MM.1S (cell line): ENCODE measurements at regions not wholly inside any gene's neighbourhood (a gene's known extent, or its start where the extent isn't known, plus 50 kb on each side); places are given as distances from the start of the nearest gene placed in this dataset.

Source experiments
- DNase-seq: peaks from one replicate; pipeline ENCODE4 v3.0.0-alpha.2; 2015
- H2AFZ ChIP-seq: fragments of 300-600 bp; sonication (generic); 2 replicates; pipeline ENCODE4 v1.6.0; 2016; ENCODE audit warnings: antibody characterized with exemption, low read length
- H3F3A ChIP-seq: fragments of 300-600 bp; sonication (generic); 2 replicates; pipeline ENCODE4 v1.6.1; 2016; ENCODE audit warnings: mild to moderate bottlenecking, antibody characterized with exemption, low read length, moderate library complexity, mixed read lengths; ENCODE audit not compliant: insufficient read depth
- H3K27ac ChIP-seq: fragments of 300-600 bp; sonication (generic); 2 replicates; pipeline ENCODE4 v1.5.1; 2016; ENCODE audit warnings: mild to moderate bottlenecking, low read length
- H3K27me3 ChIP-seq: fragments of 300-600 bp; sonication (generic); replicated peaks from 2 replicates; pipeline ENCODE4 v1.6.0; 2016; ENCODE audit warnings: low read length; ENCODE audit not compliant: insufficient read depth
- H3K36me3 ChIP-seq: fragments of 300-600 bp; sonication (generic); replicated peaks from 2 replicates; pipeline ENCODE4 v1.6.1; 2016; ENCODE audit warnings: mild to moderate bottlenecking, low read length, mixed read lengths; ENCODE audit not compliant: insufficient read depth
- H3K4me1 ChIP-seq: fragments of 300-600 bp; sonication (generic); 2 replicates; pipeline ENCODE4 v1.6.1; 2016; ENCODE audit warnings: low read length, mixed read lengths
- H3K4me2 ChIP-seq: fragments of 300-600 bp; sonication (generic); 2 replicates; pipeline ENCODE4 v1.6.0; 2016; ENCODE audit warnings: low read depth, low read length
- H3K4me3 ChIP-seq: fragments of 300-600 bp; sonication (generic); 2 replicates; pipeline ENCODE4 v1.5.1; 2016; ENCODE audit warnings: low read length, mixed read lengths
- H3K79me2 ChIP-seq: fragments of 300-600 bp; sonication (generic); 2 replicates; pipeline ENCODE4 v1.6.1; 2016; ENCODE audit warnings: mixed run types, low read length, mixed read lengths
- H3K9ac ChIP-seq: fragments of 300-600 bp; sonication (generic); 2 replicates; pipeline ENCODE4 v1.6.1; 2016; ENCODE audit warnings: low read length, mixed read lengths
- H3K9me2 ChIP-seq: fragments of 300-600 bp; sonication (generic); replicated peaks from 2 replicates; pipeline ENCODE4 v1.6.1; 2016; ENCODE audit warnings: mild to moderate bottlenecking, low read length, mixed read lengths; ENCODE audit not compliant: insufficient read depth
- H3K9me3 ChIP-seq: fragments of 300-600 bp; sonication (generic); replicated peaks from 2 replicates; pipeline ENCODE4 v1.6.1; 2016; ENCODE audit warnings: mild to moderate bottlenecking, low read length, mixed read lengths; ENCODE audit not compliant: insufficient read depth
- H4K20me1 ChIP-seq: fragments of 300-600 bp; sonication (generic); 2 replicates; pipeline ENCODE4 v1.6.1; 2016; ENCODE audit warnings: mild to moderate bottlenecking, low read length, moderate library complexity, mixed read lengths; ENCODE audit not compliant: insufficient read depth
- EZH2 ChIP-seq: fragments of 300-600 bp; sonication (generic); optimal IDR thresholded peaks from 2 replicates; pipeline ENCODE3; 2017; ENCODE audit warnings: low read depth, mild to moderate bottlenecking, antibody characterized with exemption, low read length, mixed read lengths
- EZH2phosphoT487 ChIP-seq: fragments of 300-600 bp; sonication (generic); IDR thresholded peaks from 2 replicates; pipeline ENCODE4 v1.6.1; 2018; ENCODE audit warnings: antibody characterized with exemption, low read length
- TF ChIP-seq, protein P1 (sequence below): fragments of 300-600 bp; sonication (generic); IDR thresholded peaks from 2 replicates; pipeline ENCODE4 v1.5.1; 2016; ENCODE audit warnings: antibody characterized with exemption, low read length, mixed read lengths

DNA sequence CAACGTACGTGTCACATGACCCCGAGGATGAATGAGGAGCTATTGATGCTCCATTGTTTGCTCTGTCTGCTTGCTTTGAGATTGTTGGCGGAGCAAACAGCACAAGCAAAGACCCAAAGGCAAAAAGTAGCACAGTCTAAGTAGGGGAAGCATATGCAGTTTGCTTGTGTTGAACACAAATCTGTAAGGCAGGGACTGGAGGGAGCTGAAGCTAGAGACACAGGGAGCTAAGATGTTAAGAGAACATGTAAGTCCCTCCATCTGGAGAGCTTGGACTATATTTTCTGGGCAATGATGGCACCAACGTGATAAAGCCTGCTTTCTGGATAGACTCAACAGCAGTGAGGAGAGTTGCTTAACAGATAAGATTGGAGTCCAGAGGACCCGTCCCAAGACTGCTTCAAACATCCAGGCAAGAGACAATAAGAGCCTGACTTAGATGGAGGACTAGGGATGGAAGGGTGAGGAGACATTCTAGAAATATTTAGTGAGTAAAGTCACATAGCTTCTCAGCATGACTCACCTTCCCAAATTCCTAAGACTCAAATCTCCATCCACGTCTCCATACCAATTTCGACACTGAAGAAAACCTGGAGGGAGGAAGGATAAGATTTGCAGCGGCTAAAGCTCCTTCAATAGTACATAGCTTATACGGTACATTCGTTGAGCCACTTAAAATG lies 88.1 kb upstream of the KLF7 start:
- Histone ChIP-seq H4K20me1 (no peaks in the 10 kb centered on the region), H3K9me2 (no peaks in the 10 kb centered on the region), H3K4me3 (no peak overlapping the region), H3K9me3 (no peaks in the 10 kb centered on the region), H3K79me2 (no peaks in the 10 kb centered on the region), H3K4me2 (no peak overlapping the region), H3K27ac (no peak overlapping the region), H2AFZ (no peak overlapping the region), H3K27me3 (no peaks in the 10 kb centered on the region), H3K9ac (no peak overlapping the region), H3F3A (no peaks in the 10 kb centered on the region), H3K4me1 (no peaks in the 10 kb centered on the region), H3K36me3 (no peaks in the 10 kb centered on the region)
- TF ChIP-seq, protein P1, sequence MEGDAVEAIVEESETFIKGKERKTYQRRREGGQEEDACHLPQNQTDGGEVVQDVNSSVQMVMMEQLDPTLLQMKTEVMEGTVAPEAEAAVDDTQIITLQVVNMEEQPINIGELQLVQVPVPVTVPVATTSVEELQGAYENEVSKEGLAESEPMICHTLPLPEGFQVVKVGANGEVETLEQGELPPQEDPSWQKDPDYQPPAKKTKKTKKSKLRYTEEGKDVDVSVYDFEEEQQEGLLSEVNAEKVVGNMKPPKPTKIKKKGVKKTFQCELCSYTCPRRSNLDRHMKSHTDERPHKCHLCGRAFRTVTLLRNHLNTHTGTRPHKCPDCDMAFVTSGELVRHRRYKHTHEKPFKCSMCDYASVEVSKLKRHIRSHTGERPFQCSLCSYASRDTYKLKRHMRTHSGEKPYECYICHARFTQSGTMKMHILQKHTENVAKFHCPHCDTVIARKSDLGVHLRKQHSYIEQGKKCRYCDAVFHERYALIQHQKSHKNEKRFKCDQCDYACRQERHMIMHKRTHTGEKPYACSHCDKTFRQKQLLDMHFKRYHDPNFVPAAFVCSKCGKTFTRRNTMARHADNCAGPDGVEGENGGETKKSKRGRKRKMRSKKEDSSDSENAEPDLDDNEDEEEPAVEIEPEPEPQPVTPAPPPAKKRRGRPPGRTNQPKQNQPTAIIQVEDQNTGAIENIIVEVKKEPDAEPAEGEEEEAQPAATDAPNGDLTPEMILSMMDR: no peak
- no peak for TF ChIP-seq EZH2
- no peak for TF ChIP-seq EZH2phosphoT487
- DNase-seq: no peak

DNA sequence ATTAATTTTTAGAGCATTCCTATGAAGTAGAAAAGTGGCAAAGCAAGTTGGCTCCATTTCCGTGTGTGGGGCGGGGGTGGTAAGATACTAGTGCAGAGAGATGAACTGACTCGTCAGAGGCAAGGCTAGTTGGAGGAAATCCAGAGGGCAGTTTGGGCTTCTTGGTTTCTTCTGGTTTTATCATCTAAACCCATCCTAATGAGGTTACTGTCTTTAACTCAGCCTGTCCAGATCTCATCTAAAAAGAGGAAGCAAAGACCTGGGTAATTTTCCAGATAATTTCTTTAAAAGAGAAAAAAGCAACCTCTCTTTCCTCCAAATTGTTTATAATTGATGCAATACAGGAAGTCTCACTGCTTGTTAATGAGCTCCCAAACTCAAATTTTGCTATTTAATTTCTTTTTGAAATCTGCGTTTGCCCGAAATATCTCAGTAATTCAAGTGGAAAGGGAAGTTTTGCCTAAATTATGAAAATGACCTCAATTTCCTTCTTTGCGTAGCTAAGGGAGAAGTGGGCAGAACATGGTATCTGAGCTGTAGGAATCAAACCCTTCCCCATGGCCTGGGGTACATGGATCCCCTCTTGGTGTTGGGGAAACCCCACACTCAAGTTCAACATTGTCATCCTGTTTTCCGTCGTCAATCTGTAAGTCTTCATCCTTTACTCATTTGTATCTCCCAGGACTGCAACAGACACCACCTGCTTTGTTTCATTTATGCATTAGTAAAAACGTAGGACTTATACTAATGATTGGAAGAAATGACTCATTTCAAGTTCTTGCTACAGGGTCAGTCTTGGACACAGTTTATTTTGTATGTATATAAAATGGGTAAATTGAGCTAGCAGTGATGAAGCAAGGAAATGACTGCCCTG lies 89.1 kb upstream of the KLF7 start:
- no peak overlapping the region for H3K4me2 ChIP-seq
- TF ChIP-seq, protein P1: no peak
- TF ChIP-seq EZH2: no peak
- TF ChIP-seq EZH2phosphoT487: no peak
- no peak for DNase-seq
- no peaks in the 10 kb centered on the region for H3K27me3 ChIP-seq
- H3K27ac ChIP-seq: no peak overlapping the region
- H3K79me2 ChIP-seq: no peaks in the 10 kb centered on the region
- H3K9me2 ChIP-seq: no peaks in the 10 kb centered on the region
- no peaks in the 10 kb centered on the region for H4K20me1 ChIP-seq
- H3K4me1 ChIP-seq: no peaks in the 10 kb centered on the region
- no peak overlapping the region for H3K9ac ChIP-seq
- no peaks in the 10 kb centered on the region for H3K9me3 ChIP-seq
- no peak overlapping the region for H3K4me3 ChIP-seq
- H2AFZ ChIP-seq: no peak overlapping the region
- no peaks in the 10 kb centered on the region for H3F3A ChIP-seq
- no peaks in the 10 kb centered on the region for H3K36me3 ChIP-seq

DNA sequence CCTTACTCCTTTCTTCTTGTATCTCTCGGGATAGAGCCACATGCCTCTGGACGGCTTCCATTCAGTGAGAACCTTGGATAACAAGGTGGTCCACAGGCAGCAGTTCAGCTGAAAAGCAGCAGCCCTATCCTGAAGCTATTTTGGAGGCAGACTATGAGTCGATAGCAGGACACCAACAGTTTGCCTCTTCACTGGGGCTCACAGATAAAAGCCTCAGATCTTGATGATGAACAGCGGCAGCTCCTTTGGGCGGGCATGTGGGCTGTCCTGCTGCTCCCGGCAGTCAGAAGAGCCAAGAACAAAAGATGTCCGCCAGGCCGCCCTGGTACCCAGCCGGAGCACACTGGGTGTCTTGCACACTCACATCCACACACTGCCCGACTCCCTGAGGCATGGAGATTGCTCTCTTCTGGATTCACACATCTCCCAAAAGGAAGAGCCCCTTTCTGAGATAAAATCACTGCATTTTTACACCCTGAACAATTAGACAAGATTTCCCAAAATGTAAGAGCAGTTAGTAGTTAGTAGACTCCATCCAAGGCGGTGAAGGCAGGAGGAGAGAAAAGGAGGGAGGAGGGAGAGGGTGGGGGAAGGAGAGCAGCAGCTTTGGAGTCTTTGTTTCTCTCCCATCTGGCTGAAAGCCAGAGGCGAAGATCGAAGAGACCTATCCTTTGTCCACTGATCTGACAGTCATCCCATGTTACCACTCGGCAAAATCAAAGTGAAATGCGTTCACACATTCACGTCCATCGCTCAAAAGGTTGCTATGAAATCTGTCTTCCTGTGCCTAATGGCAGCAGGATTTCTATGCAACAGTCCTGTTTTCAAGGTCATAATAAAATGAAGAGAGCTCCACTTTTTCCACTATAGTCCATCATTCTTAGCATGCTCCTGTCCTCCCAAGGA lies 90.1 kb upstream of the KLF7 start:
- H4K20me1 ChIP-seq: no peaks in the 10 kb centered on the region
- DNase-seq: no peak
- no peak for TF ChIP-seq EZH2phosphoT487
- no peak for TF ChIP-seq EZH2
- TF ChIP-seq, protein P1: no peak
- no peaks in the 10 kb centered on the region for H3K4me1 ChIP-seq
- H3K9ac ChIP-seq: no peak overlapping the region
- no peaks in the 10 kb centered on the region for H3K9me3 ChIP-seq
- H3K36me3 ChIP-seq: no peaks in the 10 kb centered on the region
- no peak overlapping the region for H3K4me2 ChIP-seq
- H3K27ac ChIP-seq: no peak overlapping the region
- H3K9me2 ChIP-seq: no peaks in the 10 kb centered on the region
- no peaks in the 10 kb centered on the region for H3K27me3 ChIP-seq
- no peaks in the 10 kb centered on the region for H3F3A ChIP-seq
- H2AFZ ChIP-seq: no peak overlapping the region
- no peak overlapping the region for H3K4me3 ChIP-seq
- no peaks in the 10 kb centered on the region for H3K79me2 ChIP-seq
